Fibroblast of mammary gland (primary cell): ENCODE measurements at regions not wholly inside any gene's neighbourhood (a gene's known extent, or its start where the extent isn't known, plus 50 kb on each side); places are given as distances from the start of the nearest gene placed in this dataset.

Experiments
- DNase-seq: peaks from one replicate; pipeline ENCODE4 v3.0.0-alpha.2; 2010; ENCODE audit warnings: low read depth
- H3K4me3 ChIP-seq: 2 replicates; pipeline ENCODE4 v1.5.1; 2011; ENCODE audit warnings: low read depth, mild to moderate bottlenecking, low read length, moderate library complexity; ENCODE audit not compliant: control insufficient read depth
- CTCF ChIP-seq: conservative IDR thresholded peaks from 2 replicates; pipeline ENCODE4 v1.5.1; 2011; ENCODE audit warnings: low read depth, low read length, inconsistent platforms; ENCODE audit not compliant: control insufficient read depth, insufficient read depth

DNA sequence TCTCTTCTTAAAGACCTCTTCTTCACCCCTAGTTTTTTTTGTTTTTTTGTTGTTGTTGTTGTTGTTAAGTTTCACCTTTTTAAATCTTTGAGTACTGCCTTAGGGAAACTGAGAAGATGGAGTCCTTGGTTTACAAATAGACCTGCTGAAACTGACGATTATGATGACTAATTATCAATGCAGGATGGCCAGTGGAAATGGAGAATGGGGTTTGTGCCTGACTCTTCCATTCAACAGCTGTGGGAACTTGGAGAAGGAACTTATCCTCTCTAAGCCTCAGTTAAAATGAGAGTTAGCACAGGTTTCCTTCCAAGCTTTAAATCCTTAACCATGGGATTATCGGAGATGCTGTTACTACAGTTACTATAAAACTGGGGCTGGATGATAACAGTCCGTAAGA, 66.7 kb upstream of the PNMA1 start:
- no peak for TF ChIP-seq CTCF
- H3K4me3 ChIP-seq, result no peak overlapping the region
- no peak for DNase-seq

DNA sequence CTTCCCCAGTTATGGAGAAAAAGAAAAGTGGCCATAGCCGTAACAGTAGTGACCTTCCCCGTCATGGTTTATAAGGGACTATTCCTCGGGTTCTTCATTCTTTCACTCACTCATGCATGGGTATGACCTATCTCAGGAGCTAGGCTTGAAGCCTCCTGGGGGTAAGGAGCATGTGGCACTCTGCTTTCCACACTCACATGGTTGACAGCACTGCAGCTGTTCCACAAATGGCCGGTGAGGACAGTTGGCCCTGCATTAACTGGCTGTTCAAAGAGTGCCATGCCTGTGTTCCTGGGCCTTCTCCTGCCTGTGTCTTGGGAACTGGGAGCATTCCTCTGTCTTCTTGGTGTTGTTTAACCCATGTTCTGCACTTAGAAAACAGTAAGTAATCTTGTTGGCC, 66.2 kb upstream of the PNMA1 start:
- no peak for DNase-seq
- TF ChIP-seq CTCF, result no peak
- H3K4me3 ChIP-seq, result no peak overlapping the region

- TF ChIP-seq CTCF, result no peak
Observed at GRCh38 chr14:73778736-73779135, 64.6 kb upstream of the PNMA1 start.

GRCh38 chr14:73777420-73777819, 63.2 kb upstream of the PNMA1 start:
- no peak for TF ChIP-seq CTCF
- DNase-seq, result no peak
- no peak overlapping the region for H3K4me3 ChIP-seq

More at GRCh38 chr14:73778736-73779135, 64.6 kb upstream of the PNMA1 start:
- H3K4me3 ChIP-seq, result no peak overlapping the region
- DNase-seq, result no peak

GRCh38 chr14:73776194-73776537, 62.0 kb upstream of the PNMA1 start:
- DNase-seq, result peak; percentile 78
- no peak for TF ChIP-seq CTCF
- H3K4me3 ChIP-seq, result no peak overlapping the region

DNA sequence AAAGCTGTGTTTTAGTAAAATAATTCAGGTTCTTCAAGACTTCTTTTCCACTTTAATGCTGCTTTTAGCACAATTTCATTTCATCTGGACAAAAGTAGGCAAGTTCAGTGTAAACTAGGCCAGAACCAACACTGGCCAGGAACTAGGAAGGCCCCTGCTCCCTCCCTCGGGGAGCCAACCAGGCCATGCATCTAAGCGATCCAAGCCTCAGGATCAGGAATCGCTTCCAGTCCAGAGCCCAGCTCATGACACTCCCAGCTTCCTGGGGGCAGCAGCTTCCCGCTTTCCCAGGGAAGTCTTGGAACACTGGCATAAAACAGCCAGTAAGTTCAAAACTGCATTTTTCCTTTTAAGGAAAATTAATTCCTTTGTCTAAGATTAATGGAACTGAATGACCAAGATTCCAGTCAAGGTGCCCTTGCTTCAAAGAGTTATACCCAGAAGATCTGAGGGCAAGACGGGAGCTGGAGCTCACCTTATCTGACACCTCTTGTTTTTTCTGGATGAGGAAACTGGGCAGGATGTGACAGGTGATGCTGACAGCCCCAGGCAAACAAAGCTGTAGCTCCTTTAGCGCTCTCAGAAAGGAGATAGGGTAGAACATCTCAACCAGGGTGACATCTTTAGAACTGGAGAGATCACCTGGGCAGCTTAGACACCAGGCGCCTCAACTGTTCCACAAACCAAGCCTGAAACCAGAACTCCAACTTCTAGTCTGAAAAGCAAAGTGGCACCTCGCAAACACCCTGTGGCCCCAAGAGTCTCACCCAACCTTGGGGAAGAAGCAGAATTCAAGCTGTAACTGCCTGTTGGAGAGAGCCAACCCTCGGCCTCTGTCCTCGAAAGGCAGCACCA, 61.4 kb upstream of the PNMA1 start:
- no peak for DNase-seq
- H3K4me3 ChIP-seq, result no peak overlapping the region
- TF ChIP-seq CTCF, result no peak
